T-cell (primary cell): ENCODE measurements at regions not wholly inside any gene's neighbourhood (a gene's known extent, or its start where the extent isn't known, plus 50 kb on each side); places are given as distances from the start of the nearest gene placed in this dataset.
"Not testable (repeated sequence)": the region's sequence is repeated elsewhere in the genome, so short reads cannot be mapped to it uniquely, and the experiment has no call there.

Source experiments
- ATAC-seq, 4 experiments: fragments of 200-7000 bp in 3 of 4; fragments of 150-1000 bp in 1 of 4; cut with Tn5 transposase; replicated peaks in 1 of 4; 1 replicate in 3 of 4; 2 replicates in 1 of 4; pipeline ENCODE4 v1.10.0; 2021; ENCODE audit warnings: moderate library complexity in 3 of 4, mild to moderate bottlenecking in 2 of 4, moderate number of reproducible peaks in 1 of 4
- CTCF ChIA-PET, 2 donors: fragments of 300-600 bp; sonication (Branson Sonifier 250); formaldehyde crosslinking; loops; one replicate each; lab custom pipeline; 2022; ENCODE audit warnings: antibody characterized with exemption in 2 of 2; lab: Charles Lee
- POLR2A ChIA-PET, 2 donors: fragments of 300-600 bp; sonication (Branson Sonifier 250); formaldehyde crosslinking; loops; one replicate each; lab custom pipeline; 2022; ENCODE audit warnings: antibody characterized with exemption in 2 of 2; lab: Charles Lee
- DNase-seq, 35 experiments: peaks; one replicate each; pipeline versions ENCODE4 v3.0.0 to v3.0.0-alpha.2; 2013 to 2023
- H3K27ac ChIP-seq: one replicate; pipeline ENCODE4 v1.5.1; 2013; ENCODE audit warnings: low read length
- H3K27me3 ChIP-seq, 2 experiments: replicated peaks in 1 of 2; 1 replicate in 1 of 2; 2 replicates in 1 of 2; pipeline versions ENCODE4 v1.6.1 to v1.7.0; 2013; ENCODE audit warnings: low read length in 1 of 2, mixed read lengths in 1 of 2; ENCODE audit not compliant: control insufficient read depth in 2 of 2, insufficient read depth in 2 of 2; ENCODE audit errors: extremely low read depth in 1 of 2
- H3K36me3 ChIP-seq, 2 donors: 1 replicate in 1 of 2; 2 replicates in 1 of 2; pipeline versions ENCODE4 v1.6.1 to v1.7.0; 2013; ENCODE audit warnings: low read length in 1 of 2; ENCODE audit not compliant: control insufficient read depth in 2 of 2, insufficient read depth in 1 of 2; ENCODE audit errors: extremely low read depth in 1 of 2
- H3K4me1 ChIP-seq, 2 experiments: 1 replicate in 1 of 2; 2 replicates in 1 of 2; pipeline versions ENCODE4 v1.6.1 to v1.7.0; 2013; ENCODE audit warnings: low read length in 2 of 2, mixed read lengths in 1 of 2; ENCODE audit not compliant: insufficient read depth in 2 of 2, control insufficient read depth in 1 of 2; ENCODE audit errors: extremely low read depth in 1 of 2
- H3K4me3 ChIP-seq, 2 donors: 1 replicate in 1 of 2; 2 replicates in 1 of 2; pipeline versions ENCODE4 v1.5.1 to v1.7.0; 2013; ENCODE audit warnings: mild to moderate bottlenecking in 2 of 2, low read length in 1 of 2, moderate library complexity in 1 of 2; ENCODE audit not compliant: control insufficient read depth in 1 of 2; ENCODE audit errors: extremely low read depth in 1 of 2
- H3K9me3 ChIP-seq: 2 replicates; pipeline ENCODE4 v1.7.0; 2013
- H3K27ac Mint-ChIP-seq, 2 donors: one replicate each; pipeline ENCODE4 v1.8.0; 2020 to 2021; ENCODE audit warnings: mild to moderate bottlenecking in 2 of 2, mixed read lengths in 2 of 2
- H3K27me3 Mint-ChIP-seq, 2 donors: one replicate each; pipeline ENCODE4 v1.8.0; 2021 to 2022; ENCODE audit warnings: mixed read lengths in 2 of 2
- H3K36me3 Mint-ChIP-seq: one replicate; pipeline ENCODE4 v1.8.0; 2021; ENCODE audit warnings: mixed read lengths
- H3K4me1 Mint-ChIP-seq, 3 donors: one replicate each; pipeline ENCODE4 v1.8.0; 2020 to 2022; ENCODE audit warnings: mixed read lengths in 3 of 3, mild to moderate bottlenecking in 1 of 3
- H3K4me3 Mint-ChIP-seq, 3 donors: one replicate each; pipeline ENCODE4 v1.8.0; 2020 to 2022; ENCODE audit warnings: mild to moderate bottlenecking in 3 of 3, mixed read lengths in 3 of 3, moderate library complexity in 3 of 3
- H3K9me3 Mint-ChIP-seq, 3 donors: one replicate each; pipeline ENCODE4 v1.8.0; 2020 to 2022; ENCODE audit warnings: mixed read lengths in 3 of 3
- WGBS: methylation state at CpG from one replicate; pipeline ENCODE4 v1.1.5; 2013; ENCODE audit warnings: missing lambda C conversion rate; ENCODE audit not compliant: insufficient coverage; 5-methylcytosine and 5-hydroxymethylcytosine counted together

- no peaks in the 10 kb centered on the region for H3K9me3 Mint-ChIP-seq
- DNase-seq (no peak), ATAC-seq (no peak)
- Histone ChIP-seq H3K4me3 (no peak overlapping the region), H3K27ac (no peak overlapping the region), H3K9me3 (no peaks in the 10 kb centered on the region), H3K36me3 (no peaks in the 10 kb centered on the region), H3K4me1 (no peaks in the 10 kb centered on the region), H3K27me3 (no peaks in the 10 kb centered on the region)
- CTCF ChIA-PET = no interaction called here
- POLR2A ChIA-PET = no interaction called here
- no peak overlapping the region for H3K27ac Mint-ChIP-seq
- no peak overlapping the region for H3K4me3 Mint-ChIP-seq
- no peaks in the 10 kb centered on the region for H3K36me3 Mint-ChIP-seq
- H3K27me3 Mint-ChIP-seq = peaks cover 4 to 12% of the 10 kb centered on the region in 2 donors
- no peaks in the 10 kb centered on the region for H3K4me1 Mint-ChIP-seq
These were observed 148.8 kb downstream of the SLC24A2 start for GRCh38 chr9:19640014-19640413.

- no peaks in the 10 kb centered on the region for H3K4me1 ChIP-seq
These were observed 151.8 kb downstream of the SLC24A2 start for GRCh38 chr9:19637084-19637483.

GRCh38 chr9:19634881-19635280, 154.0 kb downstream of the SLC24A2 start:
- H3K27ac Mint-ChIP-seq = no peak overlapping the region
- no peaks in the 10 kb centered on the region for H3K36me3 ChIP-seq
- peaks cover 4 to 7% of the 10 kb centered on the region in 2 donors for H3K27me3 Mint-ChIP-seq
- CTCF ChIA-PET = interaction anchor here in 1 of 2 donors (0.6 kb wide), 1 partner anchor 14 kb away, joined by 3 read pairs; no protein-coding TSS in a partner anchor
- H3K4me1 Mint-ChIP-seq = no peaks in the 10 kb centered on the region
- H3K36me3 Mint-ChIP-seq = no peaks in the 10 kb centered on the region
- ATAC-seq (no peak), DNase-seq (no peak)
- H3K27me3 ChIP-seq = no peaks in the 10 kb centered on the region
- H3K9me3 ChIP-seq = no peaks in the 10 kb centered on the region
- no peaks in the 10 kb centered on the region for H3K4me1 ChIP-seq
- no peak overlapping the region for H3K27ac ChIP-seq
- WGBS = no CpG with 5 or more reads among the region's 2 CpGs
- no peak overlapping the region for H3K4me3 ChIP-seq
- H3K4me3 Mint-ChIP-seq = no peak overlapping the region
- POLR2A ChIA-PET = no interaction called here
- H3K9me3 Mint-ChIP-seq = no peaks in the 10 kb centered on the region

More at GRCh38 chr9:19637084-19637483, 151.8 kb downstream of the SLC24A2 start:
- no peak overlapping the region for H3K4me3 Mint-ChIP-seq
- DNase-seq (no peak), ATAC-seq (no peak)
- H3K36me3 Mint-ChIP-seq = no peaks in the 10 kb centered on the region
- H3K27me3 Mint-ChIP-seq = peaks cover 4 to 8% of the 10 kb centered on the region in 2 donors
- no peaks in the 10 kb centered on the region for H3K9me3 Mint-ChIP-seq
- Histone ChIP-seq H3K4me3 (no peak overlapping the region), H3K27me3 (no peaks in the 10 kb centered on the region), H3K36me3 (no peaks in the 10 kb centered on the region), H3K9me3 (no peaks in the 10 kb centered on the region), H3K27ac (no peak overlapping the region)
- no peaks in the 10 kb centered on the region for H3K4me1 Mint-ChIP-seq
- ChIA-PET POLR2A (no interaction called here), CTCF (interaction anchor here in 1 of 2 donors (0.5 kb wide), 1 partner anchor 1230 kb away, joined by 3 read pairs; no protein-coding TSS in a partner anchor)
- H3K27ac Mint-ChIP-seq = no peak overlapping the region
- 100% methylated on average over 1 of the region's 5 CpGs for WGBS

GRCh38 chr9:19631181-19631580, 157.7 kb downstream of the SLC24A2 start:
- Histone ChIP-seq H3K9me3 (no peaks in the 10 kb centered on the region), H3K27me3 (no peaks in the 10 kb centered on the region), H3K4me1 (no peaks in the 10 kb centered on the region), H3K36me3 (no peaks in the 10 kb centered on the region), H3K27ac (no peak overlapping the region), H3K4me3 (no peak overlapping the region)
- no peaks in the 10 kb centered on the region for H3K9me3 Mint-ChIP-seq
- no peak overlapping the region for H3K27ac Mint-ChIP-seq
- ChIA-PET CTCF (no interaction called here), POLR2A (no interaction called here)
- H3K4me1 Mint-ChIP-seq = no peaks in the 10 kb centered on the region
- DNase-seq (no peak), ATAC-seq (no peak)
- 40% methylated on average over 1 of the region's 3 CpGs for WGBS
- no peaks in the 10 kb centered on the region for H3K36me3 Mint-ChIP-seq
- no peak overlapping the region for H3K4me3 Mint-ChIP-seq
- H3K27me3 Mint-ChIP-seq = peaks cover 0 to 6% of the 10 kb centered on the region in 2 donors

GRCh38 chr9:19630760-19631159, 158.1 kb downstream of the SLC24A2 start:
- no peaks in the 10 kb centered on the region for H3K4me1 ChIP-seq
- H3K27ac ChIP-seq = no peak overlapping the region
- H3K36me3 Mint-ChIP-seq = no peaks in the 10 kb centered on the region
- ChIA-PET POLR2A (no interaction called here), CTCF (no interaction called here)
- DNase-seq (no peak), ATAC-seq (no peak)
- no peaks in the 10 kb centered on the region for H3K9me3 ChIP-seq
- no peaks in the 10 kb centered on the region for H3K9me3 Mint-ChIP-seq
- no peaks in the 10 kb centered on the region for H3K27me3 ChIP-seq
- WGBS = 40% methylated on average over 2 of the region's 4 CpGs
- no peaks in the 10 kb centered on the region for H3K4me1 Mint-ChIP-seq
- H3K27ac Mint-ChIP-seq = no peak overlapping the region
- no peak overlapping the region for H3K4me3 ChIP-seq
- peaks cover 0 to 6% of the 10 kb centered on the region in 2 donors for H3K27me3 Mint-ChIP-seq
- H3K36me3 ChIP-seq = no peaks in the 10 kb centered on the region
- no peak overlapping the region for H3K4me3 Mint-ChIP-seq

GRCh38 chr9:19629488-19629887, 159.3 kb downstream of the SLC24A2 start:
- POLR2A ChIA-PET = no interaction called here
- no peaks in the 10 kb centered on the region for H3K4me1 Mint-ChIP-seq
- no peak overlapping the region for H3K27ac Mint-ChIP-seq
- H3K36me3 ChIP-seq = no peaks in the 10 kb centered on the region
- CTCF ChIA-PET = interaction anchor here in 1 of 2 donors (0.5 to 0.6 kb wide), 2 partner anchors 901 to 1985 kb away, joined by 3 to 9 read pairs; no protein-coding TSS in a partner anchor
- no CpG with 5 or more reads among the region's 3 CpGs for WGBS
- ATAC-seq (no peak), DNase-seq (no peak)
- H3K9me3 ChIP-seq = no peaks in the 10 kb centered on the region
- no peaks in the 10 kb centered on the region for H3K9me3 Mint-ChIP-seq
- H3K4me1 ChIP-seq = no peaks in the 10 kb centered on the region
- no peaks in the 10 kb centered on the region for H3K27me3 ChIP-seq
- H3K4me3 Mint-ChIP-seq = no peak overlapping the region
- H3K4me3 ChIP-seq = no peak overlapping the region
- H3K36me3 Mint-ChIP-seq = no peaks in the 10 kb centered on the region
- H3K27ac ChIP-seq = no peak overlapping the region
- peaks cover 0 to 6% of the 10 kb centered on the region in 2 donors for H3K27me3 Mint-ChIP-seq

- H3K4me1 ChIP-seq, POLR2A ChIA-PET, H3K4me1 Mint-ChIP-seq: not testable (repeated sequence)
These were observed 163.4 kb downstream of the SLC24A2 start for GRCh38 chr9:19625426-19625825.

More at GRCh38 chr9:19625426-19625825, 163.4 kb downstream of the SLC24A2 start:
- H3K27me3 Mint-ChIP-seq, H3K4me3 ChIP-seq, H3K4me3 Mint-ChIP-seq, ATAC-seq, H3K9me3 Mint-ChIP-seq, CTCF ChIA-PET, H3K27ac Mint-ChIP-seq, H3K36me3 Mint-ChIP-seq, H3K27ac ChIP-seq, H3K36me3 ChIP-seq, DNase-seq, H3K9me3 ChIP-seq, H3K27me3 ChIP-seq: not testable (repeated sequence)
- 86% methylated on average over 1 of the region's 1 CpG for WGBS
